GM18870 (cell line): ENCODE measurements at regions not wholly inside any gene's neighbourhood (a gene's known extent, or its start where the extent isn't known, plus 50 kb on each side); places are given as distances from the start of the nearest gene placed in this dataset.
"Not testable (repeated sequence)": the region's sequence is repeated elsewhere in the genome, so short reads cannot be mapped to it uniquely, and the experiment has no call there.

ENCODE experiments used
- ATAC-seq: cut with Tn5 transposase; IDR thresholded peaks from one replicate; pipeline ENCODE4 v1.9.1; 2021; ENCODE audit warnings: moderate library complexity; ENCODE audit not compliant: unreplicated experiment

GRCh38 chr18:60067426-60068210 lies 167.8 kb downstream of the PMAIP1 start:
- ATAC-seq: no peak

GRCh38 chr18:60066219-60066975 lies 166.6 kb downstream of the PMAIP1 start:
- no peak for ATAC-seq

- ATAC-seq: no peak
These were observed 164.5 kb downstream of the PMAIP1 start for GRCh38 chr18:60064271-60064670.

GRCh38 chr18:60062831-60063230 lies 163.0 kb downstream of the PMAIP1 start:
- not testable (repeated sequence) for ATAC-seq

- no peak for ATAC-seq
These were observed 162.6 kb downstream of the PMAIP1 start for GRCh38 chr18:60062396-60062795.

GRCh38 chr18:60060578-60060977 lies 160.8 kb downstream of the PMAIP1 start:
- no peak for ATAC-seq

- ATAC-seq: no peak
These were observed 160.2 kb downstream of the PMAIP1 start for GRCh38 chr18:60060026-60060425.

- ATAC-seq: no peak
These were observed 159.4 kb downstream of the PMAIP1 start for GRCh38 chr18:60059216-60059615.

GRCh38 chr18:60053747-60054304 lies 154.0 kb downstream of the PMAIP1 start:
- ATAC-seq: peak; percentile 58

GRCh38 chr18:60050821-60051220 lies 151.0 kb downstream of the PMAIP1 start:
- ATAC-seq: no peak

- no peak for ATAC-seq
These were observed 149.4 kb downstream of the PMAIP1 start for GRCh38 chr18:60049172-60049571.

- no peak for ATAC-seq
These were observed 147.8 kb downstream of the PMAIP1 start for GRCh38 chr18:60047556-60047955.

- ATAC-seq: no peak
These were observed 144.7 kb downstream of the PMAIP1 start for GRCh38 chr18:60044290-60045006.

- ATAC-seq: no peak
These were observed 141.2 kb downstream of the PMAIP1 start for GRCh38 chr18:60040971-60041370.

- no peak for ATAC-seq
These were observed 138.9 kb downstream of the PMAIP1 start for GRCh38 chr18:60038731-60039130.

GRCh38 chr18:60027397-60027796 lies 127.6 kb downstream of the PMAIP1 start:
- ATAC-seq: no peak

- ATAC-seq: no peak
These were observed 125.1 kb downstream of the PMAIP1 start for GRCh38 chr18:60024857-60025256.

- ATAC-seq: no peak
These were observed 124.5 kb downstream of the PMAIP1 start for GRCh38 chr18:60024345-60024744.

- peak; percentile 68 for ATAC-seq
These were observed 123.0 kb downstream of the PMAIP1 start for GRCh38 chr18:60022671-60023276.

- ATAC-seq: no peak
These were observed 121.8 kb downstream of the PMAIP1 start for GRCh38 chr18:60021556-60021955.
